ENCODE measurements at regions not wholly inside any gene's neighbourhood (a gene's known extent, or its start where the extent isn't known, plus 50 kb on each side); places are given as distances from the start of the nearest gene placed in this dataset.

DNA sequence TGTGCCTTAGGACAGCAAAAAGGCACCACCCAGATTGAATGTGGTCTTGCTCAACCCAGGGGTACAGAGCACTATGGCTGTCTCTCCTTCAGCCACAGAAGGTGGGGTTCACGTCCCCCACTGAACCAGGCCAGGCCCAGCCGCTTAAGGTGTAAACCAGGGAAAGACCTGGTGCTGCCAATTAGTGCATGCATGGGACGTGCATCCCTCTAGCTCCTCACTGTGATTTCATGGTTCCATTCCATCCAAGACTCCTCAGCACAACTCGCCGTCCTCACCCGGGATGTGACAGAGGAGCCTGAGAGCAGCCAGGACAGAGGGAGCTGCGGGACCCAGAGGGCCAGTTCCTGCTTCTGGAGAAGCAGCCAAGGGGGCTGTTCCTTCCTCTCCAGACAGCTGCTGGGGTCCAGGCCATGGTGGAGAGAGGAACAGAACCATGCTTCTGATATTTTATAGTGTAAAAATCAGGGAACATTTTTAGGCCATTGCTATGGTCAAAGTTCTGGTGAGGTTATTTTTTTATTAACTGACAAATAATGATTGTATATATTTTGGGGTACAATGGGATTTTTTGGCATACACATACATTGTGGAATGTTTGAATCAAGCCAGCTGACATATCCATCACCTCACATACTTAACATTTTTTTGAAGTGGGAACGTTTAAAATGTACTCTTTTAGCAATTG lies 492.2 kb upstream of the B3GAT1 start:
- no peak overlapping the region for H3K4me3 ChIP-seq
- H3K4me1 ChIP-seq: peaks cover 0 to 11% (median 0%) of the 10 kb centered on the region in 3 donors
- no peaks in the 10 kb centered on the region for H3K36me3 ChIP-seq
- TF ChIP-seq, protein P1, sequence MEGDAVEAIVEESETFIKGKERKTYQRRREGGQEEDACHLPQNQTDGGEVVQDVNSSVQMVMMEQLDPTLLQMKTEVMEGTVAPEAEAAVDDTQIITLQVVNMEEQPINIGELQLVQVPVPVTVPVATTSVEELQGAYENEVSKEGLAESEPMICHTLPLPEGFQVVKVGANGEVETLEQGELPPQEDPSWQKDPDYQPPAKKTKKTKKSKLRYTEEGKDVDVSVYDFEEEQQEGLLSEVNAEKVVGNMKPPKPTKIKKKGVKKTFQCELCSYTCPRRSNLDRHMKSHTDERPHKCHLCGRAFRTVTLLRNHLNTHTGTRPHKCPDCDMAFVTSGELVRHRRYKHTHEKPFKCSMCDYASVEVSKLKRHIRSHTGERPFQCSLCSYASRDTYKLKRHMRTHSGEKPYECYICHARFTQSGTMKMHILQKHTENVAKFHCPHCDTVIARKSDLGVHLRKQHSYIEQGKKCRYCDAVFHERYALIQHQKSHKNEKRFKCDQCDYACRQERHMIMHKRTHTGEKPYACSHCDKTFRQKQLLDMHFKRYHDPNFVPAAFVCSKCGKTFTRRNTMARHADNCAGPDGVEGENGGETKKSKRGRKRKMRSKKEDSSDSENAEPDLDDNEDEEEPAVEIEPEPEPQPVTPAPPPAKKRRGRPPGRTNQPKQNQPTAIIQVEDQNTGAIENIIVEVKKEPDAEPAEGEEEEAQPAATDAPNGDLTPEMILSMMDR (IDR thresholded peaks at IDR 0.05): no peak
- no peak for TF ChIP-seq POLR2A (IDR thresholded peaks at IDR 0.05)
- no peak for TF ChIP-seq POLR2AphosphoS5 (IDR thresholded peaks at IDR 0.05)
- no peak for TF ChIP-seq EP300 (IDR thresholded peaks at IDR 0.05)
- no peaks in the 10 kb centered on the region for H3K9me3 ChIP-seq
- H3K27ac ChIP-seq: no peak overlapping the region
- peaks cover 56% of the 10 kb centered on the region for H3K27me3 ChIP-seq
- no peak for ATAC-seq
- WGBS, 2 donors (ENCODE audit: low coverage in 1 of 2): 67 to 69% methylated on average over 3 of the region's 8 CpGs

GRCh38 chr11:134901955-134902918 lies 490.2 kb upstream of the B3GAT1 start:
- Histone ChIP-seq H3K36me3 (no peaks in the 10 kb centered on the region), H3K27ac (no peak overlapping the region), H3K27me3 (peaks cover 56% of the 10 kb centered on the region), H3K4me1 (peaks cover 0 to 11% (median 0%) of the 10 kb centered on the region in 3 donors), H3K9me3 (no peaks in the 10 kb centered on the region), H3K4me3 (no peak overlapping the region)
- no peak for ATAC-seq
- TF ChIP-seq POLR2AphosphoS5 (IDR thresholded peaks at IDR 0.05) (no peak), EP300 (IDR thresholded peaks at IDR 0.05) (no peak), POLR2A (IDR thresholded peaks at IDR 0.05) (no peak)
- TF ChIP-seq, protein P1 (IDR thresholded peaks at IDR 0.05): no peak
- 76 to 81% methylated on average over 5 to 9 of the region's 9 CpGs for WGBS, 2 donors (ENCODE audit: low coverage in 1 of 2)

DNA sequence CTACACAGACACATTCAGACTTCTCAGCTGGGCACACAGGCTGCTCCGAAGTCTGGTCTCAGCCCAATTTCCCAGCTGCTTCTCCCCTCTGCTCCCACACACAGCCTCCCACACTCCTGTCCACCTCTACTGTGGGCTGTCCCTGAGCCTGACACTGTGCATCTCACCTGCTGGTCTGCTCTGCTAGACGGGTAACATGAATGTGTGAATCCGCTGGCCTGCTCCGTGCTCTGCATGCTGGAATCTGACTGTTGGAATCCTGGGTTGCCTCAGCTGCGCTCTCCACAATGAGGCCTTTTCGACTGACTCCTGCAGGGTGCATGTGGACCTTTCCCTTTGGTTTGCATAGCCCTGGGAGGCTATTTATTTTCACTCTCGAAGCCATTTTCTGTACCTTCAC lies 489.5 kb upstream of the B3GAT1 start:
- peaks cover 0 to 11% (median 0%) of the 10 kb centered on the region in 3 donors for H3K4me1 ChIP-seq
- no peak for TF ChIP-seq EP300 (IDR thresholded peaks at IDR 0.05)
- no peak for TF ChIP-seq POLR2AphosphoS5 (IDR thresholded peaks at IDR 0.05)
- no peak for TF ChIP-seq POLR2A (IDR thresholded peaks at IDR 0.05)
- TF ChIP-seq, protein P1 (IDR thresholded peaks at IDR 0.05): no peak
- H3K9me3 ChIP-seq: no peaks in the 10 kb centered on the region
- H3K27me3 ChIP-seq: peaks cover 51% of the 10 kb centered on the region
- WGBS, 2 donors (ENCODE audit: low coverage in 1 of 2): 57 to 72% methylated on average over 3 to 4 of the region's 7 CpGs
- no peak for ATAC-seq
- no peak overlapping the region for H3K27ac ChIP-seq
- no peak overlapping the region for H3K4me3 ChIP-seq
- H3K36me3 ChIP-seq: no peaks in the 10 kb centered on the region

DNA sequence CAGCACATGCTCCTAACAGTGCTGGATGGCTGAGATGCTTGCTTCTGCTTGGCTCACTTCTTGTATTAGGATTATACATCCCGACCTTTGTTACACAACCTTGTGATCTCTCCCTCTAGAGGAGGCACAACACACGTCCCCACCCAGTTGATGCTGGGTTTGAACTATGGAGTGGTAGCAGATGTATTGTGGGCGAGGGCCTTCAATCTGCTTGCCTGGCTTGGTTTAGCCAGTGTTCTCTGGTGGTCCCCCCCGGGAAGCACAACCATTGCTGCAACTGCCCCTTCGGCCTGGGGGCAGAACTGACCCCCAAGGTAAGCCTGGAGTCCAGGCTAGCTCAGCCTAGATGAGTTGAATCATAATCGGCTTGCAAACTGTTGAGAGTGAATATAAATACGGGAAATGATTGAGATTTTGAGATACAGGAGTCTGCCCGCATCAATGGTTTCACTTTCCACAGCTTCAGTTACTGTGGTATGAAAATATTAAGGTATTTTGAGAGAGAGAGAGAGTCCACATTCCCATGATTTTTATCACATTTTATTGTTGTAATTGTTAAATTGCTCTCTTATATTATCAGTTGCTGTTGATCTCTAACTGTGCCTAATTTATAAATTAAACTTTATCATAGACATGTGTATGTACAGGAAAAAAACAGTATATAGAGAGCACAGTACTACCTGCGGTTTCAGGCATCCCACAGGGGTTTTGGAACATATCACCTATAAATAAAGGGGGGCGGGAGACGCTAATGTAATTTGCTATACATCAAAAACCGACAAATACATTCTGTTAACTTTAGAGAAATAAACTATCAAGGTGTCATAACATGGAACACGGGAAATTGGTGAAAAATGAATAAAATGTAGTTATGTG lies 482.0 kb upstream of the B3GAT1 start:
- TF ChIP-seq EP300 (IDR thresholded peaks at IDR 0.05) (no peak), POLR2A (IDR thresholded peaks at IDR 0.05) (no peak), POLR2AphosphoS5 (IDR thresholded peaks at IDR 0.05) (no peak)
- TF ChIP-seq, protein P1 (IDR thresholded peaks at IDR 0.05): no peak
- no peak for ATAC-seq
- H3K36me3 ChIP-seq: no peaks in the 10 kb centered on the region
- no peak overlapping the region for H3K4me3 ChIP-seq
- 78 to 79% methylated on average over 8 to 9 of the region's 13 CpGs for WGBS, 2 donors (ENCODE audit: low coverage in 1 of 2)
- H3K4me1 ChIP-seq: no peaks in the 10 kb centered on the region
- no peak overlapping the region for H3K27ac ChIP-seq
- peaks cover 23% of the 10 kb centered on the region for H3K27me3 ChIP-seq
- H3K9me3 ChIP-seq: peaks cover 0 to 6% (median 0%) of the 10 kb centered on the region in 3 donors
